T-helper 2 cell treated with Interferon-gamma antibody and Interleukin-4, amounts not matched to agents 100 ng/mL and 5 ng/mL, for 36 hours (primary cell): ENCODE measurements at regions not wholly inside any gene's neighbourhood (a gene's known extent, or its start where the extent isn't known, plus 50 kb on each side); places are given as distances from the start of the nearest gene placed in this dataset.
"Not testable (repeated sequence)": the region's sequence is repeated elsewhere in the genome, so short reads cannot be mapped to it uniquely, and the experiment has no call there.

Source experiments
- intact Hi-C: fragments of 100-400 bp; cut with micrococcal nuclease; formaldehyde crosslinking; loops from one replicate; pipeline ENCODE4 v1.15.1; 2023

DNA sequence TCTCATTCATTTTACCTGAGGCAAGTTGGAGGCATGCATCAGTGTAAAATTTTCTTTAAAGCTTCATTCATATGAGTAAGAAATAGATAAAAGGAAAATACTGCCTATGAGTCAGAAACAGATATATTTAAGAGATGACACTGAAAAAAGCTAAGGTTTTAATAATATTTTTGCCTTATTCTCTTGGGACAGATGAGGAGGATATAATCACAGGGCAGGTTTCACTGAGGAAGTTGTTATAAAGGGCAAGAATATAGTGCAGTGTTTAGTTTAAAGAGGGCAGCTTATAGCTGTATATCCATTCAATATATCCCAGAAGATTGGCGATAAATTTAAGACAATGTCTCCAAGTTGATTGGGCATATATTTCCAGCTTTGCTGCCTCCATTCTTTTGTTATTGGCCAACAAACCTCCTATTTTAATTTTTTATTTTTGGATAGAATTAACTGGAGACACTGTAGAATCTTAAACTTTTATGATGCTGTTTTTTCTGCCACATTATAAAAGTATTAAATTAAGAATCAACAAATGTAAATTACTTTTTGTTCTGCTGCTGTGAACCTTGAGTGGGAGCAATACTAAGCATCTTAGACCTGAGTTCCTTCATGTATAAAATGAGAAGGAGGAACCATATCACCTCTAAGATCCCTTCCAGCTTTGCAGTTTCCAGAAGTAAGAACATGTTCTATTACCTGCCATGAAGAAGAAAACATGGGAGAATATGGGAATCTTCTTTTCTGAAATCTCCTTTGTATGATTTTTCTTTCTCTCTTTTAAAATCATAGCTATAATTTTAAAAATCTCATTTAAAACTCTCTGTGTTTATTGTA is 171.6 kb downstream of the S1PR1 start:
- intact Hi-C loops = no loop called here

DNA sequence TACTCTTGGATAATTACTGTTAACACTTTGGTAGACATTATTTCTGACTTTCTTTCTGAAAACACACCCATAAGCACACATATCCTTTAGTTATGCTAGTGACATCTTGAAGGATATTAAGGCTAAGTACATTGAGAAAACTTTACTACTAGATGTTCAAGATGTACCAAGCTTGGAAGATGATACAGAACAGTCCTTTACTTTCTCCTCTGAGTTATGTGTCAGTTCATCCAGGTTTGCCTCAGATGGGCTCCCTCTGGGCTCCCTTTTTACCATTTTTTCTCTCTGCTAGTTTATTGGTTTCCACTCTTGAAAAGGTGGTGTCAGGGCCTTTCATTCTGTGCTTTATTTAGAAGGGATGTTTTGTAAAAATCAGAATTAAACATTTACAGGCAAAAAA is 172.3 kb downstream of the S1PR1 start:
- intact Hi-C loops = no loop called here

DNA sequence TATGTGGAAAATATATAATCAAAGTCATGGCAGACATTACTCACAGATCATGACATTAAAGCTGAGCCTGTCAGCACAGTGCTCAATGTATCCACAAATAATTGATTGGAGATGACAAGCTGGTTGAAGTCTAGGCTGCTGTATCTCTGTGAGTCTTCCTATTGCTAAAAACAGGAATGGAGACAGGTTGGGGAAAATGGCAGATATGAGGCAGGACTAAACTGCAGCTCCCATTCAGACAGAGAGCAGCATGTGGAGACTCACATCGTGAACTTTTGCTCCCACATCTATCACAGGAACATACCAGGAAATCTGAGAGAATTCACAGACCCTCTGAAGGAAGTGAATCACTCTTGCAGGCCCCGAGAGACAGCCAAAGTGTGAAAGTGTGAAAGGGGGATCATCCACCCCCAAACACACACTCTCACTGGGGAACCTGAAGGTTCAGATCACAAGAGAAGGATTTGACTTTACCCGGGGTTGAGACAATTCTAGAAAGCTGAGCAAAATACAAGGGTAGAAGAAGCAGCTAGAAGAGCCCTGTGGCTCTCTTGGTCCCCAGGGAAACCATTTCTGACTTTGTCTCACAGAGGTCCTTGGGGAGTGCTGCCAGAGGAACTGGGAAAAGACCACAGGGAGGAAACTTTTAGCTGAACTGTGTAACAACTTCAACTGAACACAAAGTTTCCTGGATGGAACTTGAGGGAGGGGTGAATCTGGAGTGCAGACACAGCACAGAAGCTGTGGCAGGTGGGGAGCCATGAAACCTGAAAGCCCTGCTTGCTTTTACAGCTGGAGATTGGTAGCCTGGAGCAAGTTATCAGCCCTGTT is 173.4 kb downstream of the S1PR1 start:
- intact Hi-C loops = no loop called here

DNA sequence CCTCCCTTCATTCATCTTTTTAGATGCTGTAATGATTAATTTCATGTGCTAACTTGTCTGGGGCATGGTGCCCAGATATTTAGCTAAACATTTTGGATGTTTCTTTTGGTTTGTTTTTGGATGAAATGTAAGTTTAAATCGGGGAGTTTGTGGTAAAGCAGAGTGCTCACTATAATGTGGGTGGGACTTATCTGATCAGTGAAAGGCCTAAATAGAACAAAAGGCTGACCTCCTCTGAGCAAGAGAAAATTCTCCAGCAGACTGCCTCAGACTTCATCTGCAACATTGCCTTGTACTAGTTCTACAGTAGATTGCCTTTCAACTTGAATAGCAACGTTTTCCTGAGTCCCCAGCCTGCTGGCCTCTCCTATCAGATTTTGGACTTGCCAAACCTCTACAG is 183.6 kb downstream of the S1PR1 start:
- intact Hi-C loops = no loop called here

DNA sequence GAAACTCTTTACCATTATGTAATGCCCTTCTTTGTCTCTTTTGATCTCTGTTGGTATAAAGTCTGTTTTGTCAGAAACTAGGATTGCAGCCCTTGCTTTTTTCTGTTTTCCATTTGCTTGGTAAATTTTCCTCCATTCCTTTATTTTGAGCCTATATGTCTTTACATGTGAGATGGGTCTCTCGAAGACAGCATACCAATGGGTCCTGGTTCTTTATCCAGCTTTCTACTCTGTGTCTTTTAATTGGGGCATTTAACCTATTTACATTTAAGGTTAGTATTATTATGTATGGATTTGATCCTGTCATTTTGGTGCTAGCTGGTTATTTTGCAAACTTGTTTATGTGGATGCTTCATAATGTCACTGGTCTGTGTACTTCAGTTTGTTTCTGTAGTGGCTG is 191.3 kb downstream of the S1PR1 start:
- intact Hi-C loops = not testable (repeated sequence)

DNA sequence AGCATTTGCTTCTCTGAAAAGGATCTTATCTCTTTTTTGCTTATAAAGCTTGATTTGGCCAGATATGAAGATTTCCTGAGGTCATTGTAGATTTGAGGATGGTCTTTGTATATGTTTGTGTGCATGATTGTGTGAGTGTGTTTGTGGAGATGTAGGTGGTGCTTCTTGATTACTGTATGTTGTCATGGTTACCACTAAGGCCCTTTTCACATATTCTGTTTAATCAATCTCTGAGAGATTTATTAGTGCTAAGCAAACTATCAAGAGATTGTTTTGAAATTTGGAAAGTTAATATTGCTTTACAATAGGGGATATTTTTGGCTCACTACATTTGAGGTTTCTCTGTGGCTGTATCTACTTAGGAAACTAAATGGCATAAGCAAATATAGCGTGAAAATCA is 191.7 kb downstream of the S1PR1 start:
- intact Hi-C loops = no loop called here

DNA sequence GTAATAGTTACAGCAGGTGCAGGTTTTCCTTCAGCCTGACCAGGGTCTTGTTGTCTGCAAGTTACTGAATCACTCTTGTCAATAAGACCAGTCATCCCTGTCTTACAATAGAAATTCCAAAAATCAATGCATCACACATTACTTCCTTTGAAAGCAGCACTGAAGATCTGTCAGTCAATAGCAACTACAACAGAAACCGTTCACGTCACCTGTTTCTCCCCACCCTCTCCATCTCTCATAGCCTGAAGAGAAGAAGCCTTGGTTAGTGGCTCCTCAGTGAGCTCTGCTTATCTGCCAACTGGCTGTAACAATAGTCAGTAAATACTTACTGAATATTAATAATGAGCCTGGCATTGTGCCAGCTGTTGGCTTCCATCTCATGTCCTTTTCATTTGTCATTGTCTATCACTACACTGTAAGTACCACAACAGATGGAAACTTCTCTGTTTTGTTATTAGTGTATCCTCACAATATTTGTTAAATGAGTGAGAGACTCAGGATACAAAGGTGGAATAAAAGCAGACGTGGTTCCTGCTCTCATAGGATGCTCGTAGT is 195.2 kb downstream of the S1PR1 start:
- intact Hi-C loops = no loop called here

DNA sequence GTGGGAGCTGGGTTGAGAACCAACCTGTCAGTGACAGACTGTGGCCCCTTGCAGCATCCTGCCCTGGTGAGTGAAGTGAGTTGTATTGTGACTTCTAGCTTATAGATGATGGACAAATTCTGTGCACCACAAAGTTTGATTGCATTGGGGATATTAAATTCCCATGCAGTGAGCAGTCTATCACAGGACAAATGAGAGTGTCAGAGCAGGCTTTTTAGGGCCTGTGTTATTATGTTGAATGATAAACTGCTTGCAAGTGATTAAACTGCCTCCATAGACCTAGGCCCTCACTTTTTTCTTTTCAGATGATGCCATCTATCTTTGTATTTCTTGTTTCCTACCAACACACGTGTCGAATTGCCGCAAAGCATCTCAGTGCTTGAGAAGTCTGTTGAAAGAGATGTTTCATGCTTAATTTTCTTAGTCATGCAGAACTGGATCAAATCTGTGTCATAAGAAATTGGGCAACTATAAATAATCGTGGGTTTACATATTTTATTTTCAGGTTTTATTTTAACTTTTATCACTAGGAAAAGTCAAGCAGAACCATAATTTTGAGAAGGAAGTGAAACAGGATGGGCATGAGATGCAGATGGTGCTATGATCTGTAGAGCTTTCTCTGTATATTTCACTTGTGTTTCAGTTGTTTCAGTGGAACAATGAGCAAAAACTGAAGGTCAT is 199.2 kb downstream of the S1PR1 start:
- intact Hi-C loops = no loop called here

DNA sequence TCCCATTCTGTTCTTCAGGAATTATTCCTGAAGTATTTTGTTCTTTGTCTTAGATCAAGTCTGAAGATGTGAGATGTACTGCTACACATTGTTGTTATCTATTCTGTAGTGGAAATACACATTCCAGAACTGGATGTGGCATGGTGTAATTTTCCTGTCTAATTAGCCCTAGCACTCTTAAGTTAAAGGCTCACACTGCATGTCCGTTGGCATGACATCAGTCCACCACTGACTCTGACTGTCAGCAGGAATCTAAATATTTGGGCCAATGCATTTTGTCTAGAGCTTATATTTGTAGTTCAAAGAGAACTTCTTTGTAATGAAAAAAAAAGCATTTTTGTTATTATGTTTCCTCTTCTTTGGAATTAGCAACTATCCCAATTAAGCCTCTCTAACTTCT is 201.0 kb downstream of the S1PR1 start:
- intact Hi-C loops = loop anchor here (1.0 kb wide), 1 partner anchor 128 kb away; no protein-coding TSS in a partner anchor

DNA sequence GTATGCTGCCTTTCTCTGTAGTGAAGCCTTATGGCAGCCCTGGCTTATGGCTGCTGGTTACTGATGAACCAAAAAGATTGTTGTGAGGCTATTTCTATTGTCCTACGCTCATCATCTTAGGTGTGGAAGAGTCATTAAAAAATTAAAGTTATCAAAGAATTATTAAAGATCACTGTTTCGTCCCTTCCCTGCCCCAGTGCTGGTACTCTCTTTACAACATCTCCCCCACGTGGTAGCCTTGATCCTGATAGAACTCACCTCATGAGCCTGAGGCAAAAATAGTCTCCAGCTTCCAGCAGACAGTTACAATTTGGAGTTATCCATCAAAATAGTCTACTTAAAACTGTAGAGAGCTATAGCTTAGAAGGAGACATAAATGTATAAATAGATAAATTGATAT is 201.5 kb downstream of the S1PR1 start:
- intact Hi-C loops = loop anchor here (1.0 kb wide), 1 partner anchor 129 kb away; no protein-coding TSS in a partner anchor

DNA sequence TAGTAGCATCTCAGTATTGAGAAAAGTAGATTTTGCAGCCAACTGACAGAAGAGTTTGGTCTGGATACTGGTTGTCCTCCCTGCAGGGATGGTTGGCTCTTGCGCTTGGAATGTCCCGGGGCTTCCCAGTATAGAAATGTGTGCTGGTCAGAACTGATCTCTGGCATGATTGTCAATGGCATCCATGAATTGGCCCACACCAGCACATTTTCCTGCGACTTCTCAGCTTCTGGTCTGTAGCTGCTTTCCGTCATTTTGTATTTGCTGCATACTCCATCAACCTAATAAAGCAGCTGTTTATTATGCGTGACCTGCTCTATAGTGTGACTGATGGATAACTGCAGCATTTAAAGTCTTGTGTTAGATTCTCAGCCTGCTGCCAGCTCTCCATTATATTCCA is 203.7 kb downstream of the S1PR1 start:
- intact Hi-C loops = no loop called here

DNA sequence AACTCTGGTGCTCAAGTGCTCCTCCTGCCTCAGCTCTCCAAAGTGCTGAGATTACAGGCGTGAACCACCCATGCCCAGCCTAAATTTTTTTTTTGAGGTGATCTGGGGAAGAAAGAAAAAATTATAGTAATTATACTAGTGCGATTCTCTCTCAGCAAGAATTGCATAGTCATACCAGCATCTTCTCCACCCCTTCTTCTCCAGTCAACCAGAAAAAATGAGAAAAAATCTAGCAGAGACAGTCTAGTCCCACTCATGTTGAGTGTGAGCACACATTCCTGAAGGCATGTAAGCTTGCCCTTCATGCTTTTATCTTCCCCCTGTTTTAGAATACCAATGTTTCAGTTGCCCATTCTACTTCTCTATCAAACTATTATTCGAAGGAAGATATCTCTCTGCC is 207.6 kb downstream of the S1PR1 start:
- intact Hi-C loops = no loop called here

DNA sequence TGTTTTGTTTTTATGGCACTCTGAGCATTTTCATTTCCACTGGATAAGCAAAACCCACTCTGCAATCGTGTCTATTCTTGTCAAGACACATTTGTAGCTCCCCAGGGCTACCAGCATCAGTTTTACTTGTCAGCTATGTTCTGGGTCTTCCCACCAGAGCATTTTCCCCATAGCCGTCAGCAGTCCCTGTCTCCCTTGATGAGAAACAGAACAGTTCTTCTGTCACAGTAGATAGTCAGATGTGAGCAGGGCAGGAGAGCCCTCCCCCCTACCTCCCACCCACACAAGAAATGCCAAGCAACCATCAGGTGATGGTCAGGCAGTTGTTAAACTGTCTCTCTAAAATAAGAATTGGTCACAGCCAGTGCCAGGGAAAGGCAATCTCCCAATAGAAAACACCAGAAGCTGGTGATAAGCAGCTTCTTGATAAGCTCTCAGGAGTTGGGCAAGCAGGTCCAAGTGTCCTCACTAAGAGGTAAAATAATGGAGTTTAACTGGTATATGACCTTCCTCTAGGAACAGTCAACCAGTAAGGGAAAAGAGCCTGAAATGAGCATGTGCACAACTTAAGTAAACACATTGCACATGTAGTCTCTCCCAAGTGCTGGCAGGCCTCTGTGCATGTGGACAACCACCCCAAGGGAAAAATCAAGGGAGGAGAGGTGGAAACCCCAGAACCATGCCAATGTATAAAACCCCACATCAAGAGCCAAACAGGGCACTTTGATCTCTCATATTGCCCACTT is 208.2 kb downstream of the S1PR1 start:
- intact Hi-C loops = no loop called here

DNA sequence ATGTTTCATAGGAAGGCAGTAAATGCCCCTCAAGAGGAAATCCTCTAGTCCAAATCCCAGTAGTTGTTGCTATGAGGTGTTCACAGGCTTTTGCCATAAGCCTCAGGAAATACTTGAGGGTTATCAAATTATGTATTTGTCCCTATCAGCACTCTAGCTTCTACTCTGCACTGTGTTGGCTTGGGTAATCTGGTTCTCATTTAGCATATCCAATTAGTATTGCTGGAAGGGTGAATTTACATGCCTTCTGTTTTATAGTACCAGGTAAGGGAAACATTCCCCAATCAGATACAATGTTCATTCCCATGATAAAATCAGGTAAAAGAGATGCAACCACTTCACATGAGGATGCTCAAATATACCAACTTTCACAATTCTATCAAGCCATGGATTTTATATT is 211.2 kb downstream of the S1PR1 start:
- intact Hi-C loops = no loop called here

DNA sequence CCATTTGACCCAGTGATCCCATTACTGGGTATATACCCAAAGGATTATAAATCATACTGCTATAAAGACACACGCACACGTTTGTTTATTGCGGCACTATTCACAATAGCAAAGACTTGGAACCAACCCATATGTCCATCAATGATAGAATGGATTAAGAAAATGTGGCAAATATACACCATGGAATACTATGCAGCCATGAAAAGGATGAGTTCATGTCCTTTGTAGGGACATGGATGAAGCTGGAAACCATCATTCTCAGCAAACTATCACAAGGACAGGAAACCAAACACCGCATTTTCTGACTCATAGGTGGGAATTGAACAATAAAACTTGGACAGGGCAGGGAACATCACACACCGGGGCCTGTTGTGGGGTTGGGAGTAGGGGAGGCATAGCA is 213.9 kb downstream of the S1PR1 start:
- intact Hi-C loops = loop anchor here (5.0 kb wide), 1 partner anchor 138 kb away; no protein-coding TSS in a partner anchor

DNA sequence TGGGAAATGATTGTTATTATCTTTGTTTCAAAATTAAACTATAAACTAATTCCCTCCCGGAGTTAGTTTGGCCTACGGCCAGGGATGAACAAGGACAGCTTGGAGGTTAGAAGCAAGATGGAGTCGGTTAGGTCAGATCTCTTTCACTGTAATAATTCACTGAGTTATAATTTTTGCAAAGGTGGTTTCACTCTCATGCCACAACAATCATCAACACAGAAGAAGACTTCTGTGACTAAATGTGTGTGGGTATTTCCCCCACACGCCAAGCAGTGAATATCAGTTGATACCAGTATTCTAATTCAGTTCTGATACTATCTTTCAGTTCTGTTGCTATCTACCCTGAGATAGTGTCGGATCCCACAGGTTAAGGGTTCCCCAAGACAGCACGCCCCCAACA is 215.1 kb downstream of the S1PR1 start:
- intact Hi-C loops = loop anchor here (5.0 kb wide), 1 partner anchor 140 kb away; no protein-coding TSS in a partner anchor

DNA sequence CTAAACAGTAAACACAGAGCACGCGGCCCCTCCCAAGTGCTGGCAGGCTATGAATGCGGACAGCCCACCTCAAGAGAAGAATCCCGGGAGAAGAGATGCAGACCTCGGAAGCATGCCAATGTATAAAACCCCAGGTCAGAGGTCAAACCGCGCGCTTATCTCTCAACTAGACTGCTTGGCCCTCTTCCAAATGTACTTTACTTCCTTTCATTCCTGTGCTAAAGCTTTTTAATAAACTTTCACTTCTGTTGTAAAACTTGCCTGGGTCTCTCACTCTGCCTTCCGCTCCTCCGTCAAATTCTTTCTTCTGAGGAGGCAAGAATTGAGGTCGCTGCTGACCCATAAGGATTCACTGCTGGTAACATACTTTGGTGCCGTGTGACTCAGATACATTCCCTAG is 216.0 kb downstream of the S1PR1 start:
- intact Hi-C loops = loop anchor here (5.0 kb wide), 1 partner anchor 141 kb away; no protein-coding TSS in a partner anchor

DNA sequence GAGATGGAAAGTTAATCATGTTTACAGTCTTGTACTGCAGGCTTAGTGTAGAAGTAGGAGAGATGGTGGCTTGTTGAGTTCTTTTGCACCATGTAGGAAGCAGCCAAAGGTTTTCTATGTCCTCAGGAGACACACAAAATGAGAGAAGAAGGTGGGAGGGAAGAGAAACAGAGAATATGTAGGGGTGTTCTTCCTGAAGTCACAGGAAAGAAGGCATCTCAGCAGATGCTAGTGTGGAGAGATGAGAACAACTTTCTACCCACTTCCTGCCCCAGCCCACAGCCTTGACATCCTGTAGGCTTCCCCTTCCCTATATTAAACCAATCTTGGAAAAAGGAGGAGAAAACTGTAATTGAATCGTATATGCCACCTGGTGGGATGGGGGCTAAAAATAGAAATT is 217.0 kb downstream of the S1PR1 start:
- intact Hi-C loops = loop anchor here (5.0 kb wide), 1 partner anchor 142 kb away; no protein-coding TSS in a partner anchor

DNA sequence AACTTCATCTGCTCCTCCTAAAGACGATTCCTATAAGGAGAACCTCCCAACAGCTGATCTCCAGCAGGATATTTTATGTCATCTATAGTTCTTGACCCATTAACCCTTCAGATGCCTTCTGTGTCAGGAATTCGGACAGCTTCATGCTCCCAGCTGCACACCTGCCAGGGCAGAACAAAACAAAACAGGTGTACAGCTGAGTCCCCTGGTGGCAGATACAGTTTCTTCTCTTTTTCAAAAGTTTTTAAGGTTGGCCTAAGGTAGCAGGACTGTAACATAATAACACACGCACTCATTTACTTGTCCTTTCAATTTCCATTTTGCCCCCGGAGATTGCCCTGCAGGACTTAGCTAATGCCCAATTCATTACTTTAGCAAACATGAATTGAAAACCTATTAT is 218.3 kb downstream of the S1PR1 start:
- intact Hi-C loops = no loop called here

DNA sequence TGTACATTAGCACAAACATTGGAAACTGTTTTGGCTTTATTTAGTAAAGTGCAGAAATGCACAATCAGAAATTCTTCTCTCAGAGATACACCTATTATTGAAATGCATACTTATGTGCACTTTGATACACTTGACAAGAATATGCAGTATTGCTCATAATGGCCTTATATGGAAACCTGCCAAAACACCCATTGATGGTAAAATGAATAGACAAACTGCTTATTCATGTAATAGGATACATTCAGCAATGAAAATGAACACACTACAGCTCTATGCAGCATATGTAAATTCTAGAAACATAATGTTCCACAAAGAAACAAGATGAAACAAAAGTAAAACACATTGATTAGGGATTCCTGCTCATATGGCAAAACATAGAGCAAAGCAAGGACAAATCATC is 223.9 kb downstream of the S1PR1 start:
- intact Hi-C loops = no loop called here

DNA sequence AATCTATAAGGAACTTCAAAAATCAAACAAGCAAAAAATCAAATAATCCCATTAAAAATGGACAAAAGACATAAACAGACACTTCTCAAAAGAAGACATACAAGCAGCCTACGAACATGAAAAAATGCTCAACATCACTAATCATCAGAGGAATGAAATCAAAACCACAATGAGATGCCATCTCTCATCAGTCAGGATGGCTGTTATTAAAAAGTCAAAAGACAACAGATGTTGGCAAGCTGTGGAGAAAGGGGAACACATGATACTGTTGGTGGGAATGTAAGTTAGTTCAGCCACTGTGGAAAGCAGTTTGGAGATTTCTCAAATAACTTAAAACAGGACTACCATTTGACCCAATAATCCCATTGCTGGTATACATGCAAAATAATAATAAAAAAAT is 226.4 kb downstream of the S1PR1 start:
- intact Hi-C loops = no loop called here
